ENCODE measurements at regions not wholly inside any gene's neighbourhood (a gene's known extent, or its start where the extent isn't known, plus 50 kb on each side); places are given as distances from the start of the nearest gene placed in this dataset.

GRCh38 chr3:118543832-118544231, 490.8 kb downstream of the IGSF11 start:
- TF ChIP-seq, protein P1, sequence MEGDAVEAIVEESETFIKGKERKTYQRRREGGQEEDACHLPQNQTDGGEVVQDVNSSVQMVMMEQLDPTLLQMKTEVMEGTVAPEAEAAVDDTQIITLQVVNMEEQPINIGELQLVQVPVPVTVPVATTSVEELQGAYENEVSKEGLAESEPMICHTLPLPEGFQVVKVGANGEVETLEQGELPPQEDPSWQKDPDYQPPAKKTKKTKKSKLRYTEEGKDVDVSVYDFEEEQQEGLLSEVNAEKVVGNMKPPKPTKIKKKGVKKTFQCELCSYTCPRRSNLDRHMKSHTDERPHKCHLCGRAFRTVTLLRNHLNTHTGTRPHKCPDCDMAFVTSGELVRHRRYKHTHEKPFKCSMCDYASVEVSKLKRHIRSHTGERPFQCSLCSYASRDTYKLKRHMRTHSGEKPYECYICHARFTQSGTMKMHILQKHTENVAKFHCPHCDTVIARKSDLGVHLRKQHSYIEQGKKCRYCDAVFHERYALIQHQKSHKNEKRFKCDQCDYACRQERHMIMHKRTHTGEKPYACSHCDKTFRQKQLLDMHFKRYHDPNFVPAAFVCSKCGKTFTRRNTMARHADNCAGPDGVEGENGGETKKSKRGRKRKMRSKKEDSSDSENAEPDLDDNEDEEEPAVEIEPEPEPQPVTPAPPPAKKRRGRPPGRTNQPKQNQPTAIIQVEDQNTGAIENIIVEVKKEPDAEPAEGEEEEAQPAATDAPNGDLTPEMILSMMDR (IDR thresholded peaks at IDR 0.05; ENCODE audit: low read depth, low read length) = no peak
- TF ChIP-seq POLR2A (IDR thresholded peaks at IDR 0.05; ENCODE audit: extremely low read depth, insufficient read length) = no peak
- TF ChIP-seq MAX (IDR thresholded peaks at IDR 0.05; ENCODE audit: low read depth, low read length) = no peak
- TF ChIP-seq MYC (IDR thresholded peaks at IDR 0.05; ENCODE audit: low read depth, low read length) = no peak
